K562 (cell line): ENCODE measurements at regions not wholly inside any gene's neighbourhood (a gene's known extent, or its start where the extent isn't known, plus 50 kb on each side); places are given as distances from the start of the nearest gene placed in this dataset.
A peak's percentile ranks its signal among the peaks of the same experiment; 100 is the strongest.

Experiments used
- ARID3B ChIP-seq: fragments of 250-450 bp; sonication (Bioruptor Pico); IDR thresholded peaks from 2 replicates; pipeline ENCODE4 v1.4.0; 2020; ENCODE audit warnings: borderline replicate concordance
- BCOR ChIP-seq: fragments of 450-650 bp; IDR thresholded peaks from 2 replicates; pipeline ENCODE4 v1.6.1; 2016
- CREM ChIP-seq: IDR thresholded peaks from 2 replicates; pipeline ENCODE4 v1.6.1; 2014; ENCODE audit warnings: antibody characterized with exemption, low read depth
- E2F3 ChIP-seq: fragments of 250-450 bp; sonication (Bioruptor Pico); IDR thresholded peaks from 2 replicates; pipeline ENCODE4 v1.4.0; 2020; ENCODE audit warnings: mild to moderate bottlenecking
- ETV1 ChIP-seq: fragments of 450-650 bp; conservative IDR thresholded peaks from 2 replicates; pipeline ENCODE4 v1.6.1; 2016; ENCODE audit warnings: missing genetic modification characterization, control low read depth, low read depth, missing compliant biosample characterization
- FOXK1 ChIP-seq: sonication (generic); formaldehyde crosslinking; IDR thresholded peaks from 2 replicates; pipeline ENCODE4 v1.8.0; 2022; ENCODE audit warnings: missing genetic modification reagents, mild to moderate bottlenecking, borderline replicate concordance
- GABPA ChIP-seq: fragments of 200-800 bp; sonication (Bioruptor generic); conservative IDR thresholded peaks from 2 replicates; pipeline ENCODE4 v1.6.1; 2016; ENCODE audit warnings: low read depth, missing genetic modification characterization, missing compliant biosample characterization
- HIVEP1 ChIP-seq: fragments of 250-450 bp; sonication (Bioruptor Pico); IDR thresholded peaks from 2 replicates; pipeline ENCODE4 v1.4.0; 2020; ENCODE audit warnings: mild to moderate bottlenecking
- MCM5 ChIP-seq: fragments of 450-650 bp; IDR thresholded peaks from 2 replicates; pipeline ENCODE4 v1.6.1; 2016; ENCODE audit warnings: low read depth
- MLLT1 ChIP-seq, 2 experiments: fragments of 450-650 bp; IDR thresholded peaks; 2 replicates each; pipeline ENCODE4 v1.6.1; 2016
- NCOA1 ChIP-seq: fragments of 450-650 bp; IDR thresholded peaks from 2 replicates; pipeline ENCODE4 v1.6.1; 2016; ENCODE audit warnings: low read depth
- NFXL1 ChIP-seq: fragments of 450-650 bp; formaldehyde crosslinking; IDR thresholded peaks from 2 replicates; pipeline ENCODE4 v1.4.0; 2021; ENCODE audit warnings: mild to moderate bottlenecking
- NR4A1 ChIP-seq, 2 experiments: fragments of 250-450 bp in 1 of 2; fragments of 450-650 bp in 1 of 2; sonication (Bioruptor Pico) in 1 of 2; IDR thresholded peaks; 2 replicates each; pipeline versions ENCODE4 v1.4.0 to v1.6.1; 2016 to 2020; ENCODE audit warnings: mild to moderate bottlenecking in 2 of 2, missing compliant biosample characterization in 1 of 2, missing genetic modification characterization in 1 of 2, moderate library complexity in 1 of 2
- RAD21 ChIP-seq, 2 experiments: fragments of 250-450 bp in 1 of 2; fragments of 450-650 bp in 1 of 2; sonication (Bioruptor Pico) in 1 of 2; formaldehyde crosslinking in 1 of 2; IDR thresholded peaks in 1 of 2; conservative IDR thresholded peaks in 1 of 2; 2 replicates each; pipeline versions ENCODE4 v1.4.0 to v1.8.0; 2020 to 2022; ENCODE audit warnings: mild to moderate bottlenecking in 2 of 2, moderate library complexity in 1 of 2
- RHOXF2B ChIP-seq: fragments of 250-450 bp; sonication (Bioruptor Pico); conservative IDR thresholded peaks from 2 replicates; pipeline ENCODE4 v1.5.1; 2021
- SMAD3 ChIP-seq: fragments of 450-650 bp; formaldehyde crosslinking; conservative IDR thresholded peaks from 2 replicates; pipeline ENCODE4 v1.4.0; 2020; ENCODE audit warnings: mild to moderate bottlenecking
- SMAD4 ChIP-seq: fragments of 250-450 bp; sonication (Bioruptor Pico); conservative IDR thresholded peaks from 2 replicates; pipeline ENCODE4 v1.8.0; 2021; ENCODE audit warnings: inconsistent platforms, mild to moderate bottlenecking, moderate library complexity
- SMARCA4 ChIP-seq: fragments of 450-650 bp; IDR thresholded peaks from 2 replicates; pipeline ENCODE4 v1.6.1; 2016
- SRSF1 ChIP-seq: fragments of 200-400 bp; formaldehyde crosslinking; IDR thresholded peaks from 2 replicates; pipeline ENCODE4 v1.6.1; 2017; ENCODE audit warnings: mild to moderate bottlenecking, low read depth, low read length, moderate library complexity
- TCF7L2 ChIP-seq: fragments of 150-350 bp; IDR thresholded peaks from 2 replicates; pipeline ENCODE4 v1.6.1; 2016; ENCODE audit warnings: low read depth, mild to moderate bottlenecking, low read length, moderate library complexity
- TRIM24 ChIP-seq, 2 experiments: fragments of 450-650 bp; IDR thresholded peaks; 2 replicates each; pipeline ENCODE4 v1.6.1; 2016
- TRIM28 ChIP-seq: fragments of 450-650 bp; IDR thresholded peaks from 2 replicates; pipeline ENCODE4 v1.6.1; 2017
- ZNF280A ChIP-seq: fragments of 450-650 bp; IDR thresholded peaks from 2 replicates; pipeline ENCODE4 v1.6.1; 2018; ENCODE audit warnings: mild to moderate bottlenecking, low read depth; ENCODE audit not compliant: partially characterized antibody
- ZNF583 ChIP-seq: fragments of 250-450 bp; sonication (Bioruptor Pico); IDR thresholded peaks from 2 replicates; pipeline ENCODE4 v1.4.0; 2020
- ZNF696 ChIP-seq: fragments of 250-450 bp; sonication (Bioruptor Pico); conservative IDR thresholded peaks from 2 replicates; pipeline ENCODE4 v1.4.0; 2020; ENCODE audit warnings: mild to moderate bottlenecking, moderate library complexity
- ZNF780A ChIP-seq: fragments of 250-450 bp; sonication (Bioruptor Pico); IDR thresholded peaks from 2 replicates; pipeline ENCODE4 v1.5.0; 2021; ENCODE audit warnings: mild to moderate bottlenecking

- TF ChIP-seq ARID3B (CRISPR knock-in tag) (no peak), FOXK1 (CRISPR knock-in tag) (no peak), TRIM24 (IDR thresholded peaks at IDR 0.05) (peak; percentile 97 to 99), HIVEP1 (CRISPR knock-in tag) (no peak), ZNF696 (CRISPR knock-in tag) (no peak), CREM (no peak), BCOR (no peak), SMARCA4 (peak; percentile 38; the same call in 1 of the 2 replicates), RAD21 (CRISPR knock-in tag; conservative IDR thresholded peaks at IDR 0.05 in 1 of 2, IDR thresholded peaks at IDR 0.05 in 1 of 2) (0 out of 4 replicates have a peak, but pooled peaks of 1 of the 2 experiments have one; percentile 10), MCM5 (no peak), E2F3 (CRISPR knock-in tag) (peak; percentile 11; the same call in 1 of the 2 replicates), ZNF583 (no peak; the same call in 1 of the 2 replicates), SRSF1 (no peak), NFXL1 (no peak), TCF7L2 (peak; percentile 46; the same call in 1 of the 2 replicates), NCOA1 (peak; percentile 57; the same call in 1 of the 2 replicates), ZNF780A (CRISPR knock-in tag) (peak; percentile 55; the same call in 1 of the 2 replicates), NR4A1 (CRISPR knock-in tag; IDR thresholded peaks at IDR 0.05) (0 out of 2 replicates have a peak, but pooled peaks have one; percentile 79), NR4A1 (tag; IDR thresholded peaks at IDR 0.05) (no peak), ZNF280A (peak; percentile 90), SMAD4 (CRISPR knock-in tag) (peak; percentile 89), GABPA (tag) (no peak), MLLT1 (IDR thresholded peaks at IDR 0.05) (peak in 1 of 2 experiments; percentile 77; a peak in 2 of 4 replicates), TRIM28 (peak; percentile 99), RHOXF2B (CRISPR knock-in tag) (no peak), SMAD3 (0 out of 2 replicates have a peak, but pooled peaks have one; percentile 34), ETV1 (tag) (no peak)
Observed at GRCh38 chr19:28614634-28615545, 598.1 kb downstream of the UQCRFS1 start (continued).
